ENCODE measurements at regions not wholly inside any gene's neighbourhood (a gene's known extent, or its start where the extent isn't known, plus 50 kb on each side); places are given as distances from the start of the nearest gene placed in this dataset.

DNA sequence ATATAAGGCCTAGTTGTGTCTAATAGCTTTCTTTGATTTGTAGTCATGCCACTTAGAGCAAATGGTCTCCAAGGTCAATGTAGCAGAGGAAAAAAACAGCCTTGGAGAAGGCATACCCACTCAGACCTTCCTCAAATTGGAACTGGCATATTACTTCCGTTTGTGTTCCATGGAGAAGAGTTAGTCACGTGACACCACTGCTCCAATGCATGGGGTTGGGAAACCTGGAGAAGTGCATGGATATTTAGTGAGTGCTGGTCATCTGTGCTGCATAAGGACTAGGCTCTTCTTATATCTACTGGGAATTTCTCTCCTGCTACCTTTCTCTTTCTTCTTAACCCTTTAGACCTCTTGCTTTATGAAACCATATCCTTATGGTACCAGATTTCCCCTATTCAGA lies 167.8 kb downstream of the BACH1 start:
- DNase-seq (ENCODE audit: extremely low spot score), result no peak
- ChIA-PET CTCF (no interaction called here), POLR2A (no interaction called here)
- TF ChIP-seq SUZ12 (IDR thresholded peaks at IDR 0.05) (no peak), L3MBTL2 (conservative IDR thresholded peaks at IDR 0.05) (no peak), FOXM1 (IDR thresholded peaks at IDR 0.05; ENCODE audit: borderline replicate concordance) (no peak), ZNF384 (IDR thresholded peaks at IDR 0.05) (no peak)

DNA sequence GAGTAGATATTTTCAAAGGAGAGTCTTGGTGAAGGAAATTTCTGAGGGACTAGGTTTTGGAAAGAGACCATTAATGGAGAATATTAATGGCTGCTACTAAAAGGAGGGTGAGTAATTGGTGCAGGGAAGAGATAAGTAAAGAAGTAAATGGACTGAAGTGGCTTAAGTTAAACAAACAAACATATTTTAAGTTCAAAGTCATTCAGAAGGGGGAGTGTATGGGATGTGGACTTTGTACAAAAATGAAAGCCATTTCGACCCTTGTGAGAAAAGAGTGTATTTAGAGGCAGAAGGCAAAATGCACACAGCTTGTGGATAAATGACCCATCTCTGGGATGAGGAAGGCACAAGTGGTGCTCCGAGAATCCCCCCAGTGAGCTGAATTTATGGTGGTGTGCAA lies 171.7 kb downstream of the BACH1 start:
- CTCF ChIA-PET, result no interaction called here
- DNase-seq (ENCODE audit: extremely low spot score), result no peak
- TF ChIP-seq LEF1 (IDR thresholded peaks at IDR 0.05; ENCODE audit: borderline replicate concordance), result no peak
- POLR2A ChIA-PET, result no interaction called here

DNA sequence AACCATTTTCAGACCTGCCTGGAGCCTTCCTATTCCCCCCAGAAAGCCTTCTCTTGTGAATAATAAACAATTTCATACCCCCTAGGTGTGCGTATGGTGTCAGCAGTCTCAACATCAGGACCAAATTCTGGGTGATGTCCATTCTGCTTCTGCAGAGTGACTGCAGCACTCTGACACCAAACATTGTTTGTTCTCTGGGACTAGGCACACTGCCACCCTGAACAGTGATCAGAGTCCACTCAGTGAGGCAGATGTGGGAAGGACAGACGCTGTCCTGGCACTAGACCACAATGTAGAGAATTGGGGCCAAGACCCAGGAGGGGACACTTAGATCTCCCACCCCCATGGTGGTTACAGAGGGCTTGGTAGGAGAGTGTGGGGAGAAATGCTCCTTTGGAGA lies 175.1 kb downstream of the BACH1 start:
- CTCF ChIA-PET, result no interaction called here

DNA sequence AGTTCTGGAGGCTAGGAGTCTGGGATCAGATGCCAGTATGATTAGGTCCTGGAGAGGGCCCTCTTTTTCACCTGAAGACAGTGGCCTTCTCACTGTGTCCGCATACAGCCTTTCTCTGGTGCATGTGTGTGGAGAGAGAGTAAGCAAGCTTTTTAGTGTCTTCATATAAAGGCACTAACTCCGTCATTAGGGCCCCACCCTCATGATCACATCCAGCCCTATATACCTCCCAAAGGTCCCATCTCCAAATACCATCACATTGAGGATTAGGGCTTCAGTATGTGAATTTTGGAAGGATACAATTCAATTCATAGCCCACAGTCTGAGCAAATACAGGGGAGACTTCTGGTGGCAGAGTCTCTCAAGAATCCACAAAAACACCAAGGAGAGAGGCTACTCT lies 176.6 kb downstream of the BACH1 start:
- ChIA-PET POLR2A (no interaction called here), CTCF (interaction anchor here (0.6 kb wide), 1 partner anchor 369 kb away, joined by 3 read pairs; no protein-coding TSS in a partner anchor)
- DNase-seq (ENCODE audit: extremely low spot score), result no peak

More for the DNA sequence above, 175.1 kb downstream of the BACH1 start:
- POLR2A ChIA-PET, result no interaction called here
- TF ChIP-seq HDGF (IDR thresholded peaks at IDR 0.05; ENCODE audit: borderline replicate concordance) (no peak), LEF1 (IDR thresholded peaks at IDR 0.05; ENCODE audit: borderline replicate concordance) (no peak), CTBP1 (IDR thresholded peaks at IDR 0.05; ENCODE audit: borderline replicate concordance) (no peak), FOXK2 (IDR thresholded peaks at IDR 0.05) (no peak), TARDBP (IDR thresholded peaks at IDR 0.05) (no peak), BHLHE40 (IDR thresholded peaks at IDR 0.05; ENCODE audit: borderline replicate concordance) (no peak), NFRKB (IDR thresholded peaks at IDR 0.05) (no peak), ELF4 (IDR thresholded peaks at IDR 0.05) (no peak), ARNT (IDR thresholded peaks at IDR 0.05) (no peak), FOXM1 (IDR thresholded peaks at IDR 0.05; ENCODE audit: borderline replicate concordance) (no peak), L3MBTL2 (conservative IDR thresholded peaks at IDR 0.05) (no peak), SUZ12 (IDR thresholded peaks at IDR 0.05) (no peak), FOXA1 (IDR thresholded peaks at IDR 0.05) (no peak), SP1 (IDR thresholded peaks at IDR 0.05) (no peak), ZNF384 (IDR thresholded peaks at IDR 0.05) (no peak)
- TF ChIP-seq, protein P1, sequence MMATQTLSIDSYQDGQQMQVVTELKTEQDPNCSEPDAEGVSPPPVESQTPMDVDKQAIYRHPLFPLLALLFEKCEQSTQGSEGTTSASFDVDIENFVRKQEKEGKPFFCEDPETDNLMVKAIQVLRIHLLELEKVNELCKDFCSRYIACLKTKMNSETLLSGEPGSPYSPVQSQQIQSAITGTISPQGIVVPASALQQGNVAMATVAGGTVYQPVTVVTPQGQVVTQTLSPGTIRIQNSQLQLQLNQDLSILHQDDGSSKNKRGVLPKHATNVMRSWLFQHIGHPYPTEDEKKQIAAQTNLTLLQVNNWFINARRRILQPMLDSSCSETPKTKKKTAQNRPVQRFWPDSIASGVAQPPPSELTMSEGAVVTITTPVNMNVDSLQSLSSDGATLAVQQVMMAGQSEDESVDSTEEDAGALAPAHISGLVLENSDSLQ (IDR thresholded peaks at IDR 0.05), result no peak
- DNase-seq (ENCODE audit: extremely low spot score), result no peak

DNA sequence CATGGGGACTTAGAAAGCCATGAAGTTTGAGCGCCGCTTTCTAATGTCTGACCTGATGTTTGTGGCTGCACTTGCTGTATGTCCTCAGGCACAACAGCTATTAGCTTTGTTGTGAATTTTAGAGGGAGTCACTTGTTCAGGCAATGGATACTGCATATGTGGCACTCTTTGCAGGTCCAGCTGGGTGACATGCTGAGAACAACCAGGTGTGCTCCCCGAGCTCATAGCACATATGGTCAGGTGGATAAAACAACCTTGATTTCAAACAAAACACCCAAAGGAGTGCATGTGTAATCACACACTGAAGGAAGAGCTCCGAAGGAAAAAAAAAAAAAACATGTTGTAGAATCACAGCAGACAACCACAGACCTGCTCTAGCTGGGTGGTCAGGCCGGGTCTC lies 178.6 kb downstream of the BACH1 start:
- ChIA-PET POLR2A (no interaction called here), CTCF (interaction anchor here (0.6 kb wide), 1 partner anchor 116 kb away, joined by 8 read pairs; no protein-coding TSS in a partner anchor)
- no peak for TF ChIP-seq SP1 (IDR thresholded peaks at IDR 0.05)
- TF ChIP-seq FOXK2 (IDR thresholded peaks at IDR 0.05), result no peak
- TF ChIP-seq SUZ12 (IDR thresholded peaks at IDR 0.05), result no peak
- no peak for TF ChIP-seq FOXM1 (IDR thresholded peaks at IDR 0.05; ENCODE audit: borderline replicate concordance)
- TF ChIP-seq LEF1 (IDR thresholded peaks at IDR 0.05; ENCODE audit: borderline replicate concordance), result no peak
- no peak for TF ChIP-seq FOXA1 (IDR thresholded peaks at IDR 0.05)
- no peak for TF ChIP-seq L3MBTL2 (conservative IDR thresholded peaks at IDR 0.05)
- no peak for TF ChIP-seq CTBP1 (IDR thresholded peaks at IDR 0.05; ENCODE audit: borderline replicate concordance)
- TF ChIP-seq HDGF (IDR thresholded peaks at IDR 0.05; ENCODE audit: borderline replicate concordance), result no peak
- no peak for TF ChIP-seq NFRKB (IDR thresholded peaks at IDR 0.05)
- TF ChIP-seq BHLHE40 (IDR thresholded peaks at IDR 0.05; ENCODE audit: borderline replicate concordance), result no peak
- no peak for DNase-seq (ENCODE audit: extremely low spot score)

More for the DNA sequence above, 176.6 kb downstream of the BACH1 start:
- no peak for TF ChIP-seq TARDBP (IDR thresholded peaks at IDR 0.05)

DNA sequence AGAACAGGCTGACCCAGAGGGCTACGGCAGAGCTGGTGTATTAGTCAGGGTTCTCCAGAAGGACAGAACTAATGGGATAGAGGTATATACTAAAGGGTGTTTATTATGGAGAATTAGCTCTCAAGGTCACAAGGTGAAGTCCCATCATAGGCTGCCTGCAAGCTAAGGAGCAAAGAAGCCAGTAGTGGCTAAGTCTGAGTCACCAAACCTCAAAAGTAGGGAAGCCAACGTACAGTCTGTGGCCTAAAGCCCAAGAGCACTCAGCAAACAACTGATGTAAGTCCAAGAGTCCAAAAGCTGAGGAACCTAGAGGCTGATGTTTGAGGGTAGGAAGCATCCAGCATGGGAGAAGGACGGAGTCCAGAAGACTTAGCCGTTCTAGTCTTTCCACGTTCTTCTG lies 179.2 kb downstream of the BACH1 start:
- POLR2A ChIA-PET, result no interaction called here
- TF ChIP-seq ARNT (IDR thresholded peaks at IDR 0.05), result no peak
- CTCF ChIA-PET, result interaction anchor here (0.6 kb wide), 1 partner anchor 116 kb away, joined by 8 read pairs; no protein-coding TSS in a partner anchor
- no peak for DNase-seq (ENCODE audit: extremely low spot score)

DNA sequence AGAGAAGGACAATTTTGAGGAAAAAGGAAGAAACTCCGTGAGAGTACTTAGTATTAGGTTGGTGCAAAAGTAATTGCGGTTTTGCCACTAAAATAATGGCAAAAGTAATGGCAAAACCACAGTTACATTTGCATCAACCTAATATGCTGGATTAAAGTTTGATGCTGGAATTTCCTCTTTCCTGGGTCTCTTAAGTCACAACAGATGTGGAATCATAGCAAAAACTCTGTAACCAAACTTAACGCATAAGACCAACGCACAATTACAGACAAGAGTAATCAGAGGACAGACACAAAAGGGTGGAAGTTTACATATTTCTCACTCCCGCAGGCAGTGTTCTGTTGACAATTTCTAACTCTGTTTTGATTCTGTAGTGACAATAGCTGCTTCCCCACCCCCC lies 182.4 kb downstream of the BACH1 start:
- ChIA-PET POLR2A (no interaction called here), CTCF (no interaction called here)
- DNase-seq (ENCODE audit: extremely low spot score), result no peak
- TF ChIP-seq FOXA1 (IDR thresholded peaks at IDR 0.05) (no peak), ZNF384 (IDR thresholded peaks at IDR 0.05) (no peak), HDGF (IDR thresholded peaks at IDR 0.05; ENCODE audit: borderline replicate concordance) (no peak), L3MBTL2 (conservative IDR thresholded peaks at IDR 0.05) (no peak), BHLHE40 (IDR thresholded peaks at IDR 0.05; ENCODE audit: borderline replicate concordance) (no peak), LEF1 (IDR thresholded peaks at IDR 0.05; ENCODE audit: borderline replicate concordance) (no peak), SUZ12 (IDR thresholded peaks at IDR 0.05) (no peak), SP1 (IDR thresholded peaks at IDR 0.05) (no peak), ARNT (IDR thresholded peaks at IDR 0.05) (no peak), TARDBP (IDR thresholded peaks at IDR 0.05) (no peak), ELF4 (IDR thresholded peaks at IDR 0.05) (no peak), NFRKB (IDR thresholded peaks at IDR 0.05) (no peak), FOXK2 (IDR thresholded peaks at IDR 0.05) (no peak), FOXM1 (IDR thresholded peaks at IDR 0.05; ENCODE audit: borderline replicate concordance) (no peak), CTBP1 (IDR thresholded peaks at IDR 0.05; ENCODE audit: borderline replicate concordance) (no peak)
- TF ChIP-seq, protein P1 (IDR thresholded peaks at IDR 0.05), result no peak

DNA sequence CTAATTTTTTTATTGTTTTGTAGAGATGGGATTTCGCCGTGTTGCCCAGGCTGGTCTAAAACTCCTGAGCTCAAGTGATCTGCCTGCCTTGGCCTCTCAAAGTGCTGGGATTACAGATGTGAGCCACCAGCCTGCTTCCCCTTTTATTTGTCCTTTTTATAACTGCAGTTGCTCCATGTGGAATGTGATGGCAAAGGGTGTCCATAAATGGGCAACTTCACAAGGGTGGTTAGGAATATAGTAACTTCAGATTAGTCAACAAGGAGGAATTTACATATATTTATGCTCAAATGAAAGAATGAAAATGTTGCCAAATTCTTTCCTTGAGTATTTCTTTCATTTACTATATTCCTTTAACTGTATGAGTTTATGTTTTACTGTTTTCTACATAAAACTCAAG lies 182.9 kb downstream of the BACH1 start:
- ChIA-PET CTCF (no interaction called here), POLR2A (no interaction called here)
- TF ChIP-seq LEF1 (IDR thresholded peaks at IDR 0.05; ENCODE audit: borderline replicate concordance) (no peak), HDGF (IDR thresholded peaks at IDR 0.05; ENCODE audit: borderline replicate concordance) (no peak), SP1 (IDR thresholded peaks at IDR 0.05) (no peak), FOXK2 (IDR thresholded peaks at IDR 0.05) (no peak), NFRKB (IDR thresholded peaks at IDR 0.05) (no peak), FOXM1 (IDR thresholded peaks at IDR 0.05; ENCODE audit: borderline replicate concordance) (no peak), ARNT (IDR thresholded peaks at IDR 0.05) (no peak), L3MBTL2 (conservative IDR thresholded peaks at IDR 0.05) (no peak), CTBP1 (IDR thresholded peaks at IDR 0.05; ENCODE audit: borderline replicate concordance) (no peak), SUZ12 (IDR thresholded peaks at IDR 0.05) (no peak), ZNF384 (IDR thresholded peaks at IDR 0.05) (no peak), FOXA1 (IDR thresholded peaks at IDR 0.05) (no peak), ELF4 (IDR thresholded peaks at IDR 0.05) (no peak), BHLHE40 (IDR thresholded peaks at IDR 0.05; ENCODE audit: borderline replicate concordance) (no peak), TARDBP (IDR thresholded peaks at IDR 0.05) (no peak)
- TF ChIP-seq, protein P1 (IDR thresholded peaks at IDR 0.05), result no peak
- no peak for DNase-seq (ENCODE audit: extremely low spot score)
